C4-2B (cell line): ENCODE measurements at regions not wholly inside any gene's neighbourhood (a gene's known extent, or its start where the extent isn't known, plus 50 kb on each side); places are given as distances from the start of the nearest gene placed in this dataset.
"Not testable (repeated sequence)": the region's sequence is repeated elsewhere in the genome, so short reads cannot be mapped to it uniquely, and the experiment has no call there.

ENCODE experiments used
- H3K27ac ChIP-seq: fragments of 450-650 bp; 2 replicates; pipeline ENCODE4 v1.5.1; 2017
- ZFX ChIP-seq: fragments of 450-650 bp; IDR thresholded peaks from 2 replicates; pipeline ENCODE4 v1.6.1; 2017
- TF ChIP-seq, protein P1 (sequence below): fragments of 450-650 bp; conservative IDR thresholded peaks from 2 replicates; pipeline ENCODE4 v1.5.1; 2017; ENCODE audit warnings: mild to moderate bottlenecking

GRCh38 chr3:36178018-36178417, 202.3 kb upstream of the STAC start:
- no peak overlapping the region for H3K27ac ChIP-seq
- TF ChIP-seq, protein P1, sequence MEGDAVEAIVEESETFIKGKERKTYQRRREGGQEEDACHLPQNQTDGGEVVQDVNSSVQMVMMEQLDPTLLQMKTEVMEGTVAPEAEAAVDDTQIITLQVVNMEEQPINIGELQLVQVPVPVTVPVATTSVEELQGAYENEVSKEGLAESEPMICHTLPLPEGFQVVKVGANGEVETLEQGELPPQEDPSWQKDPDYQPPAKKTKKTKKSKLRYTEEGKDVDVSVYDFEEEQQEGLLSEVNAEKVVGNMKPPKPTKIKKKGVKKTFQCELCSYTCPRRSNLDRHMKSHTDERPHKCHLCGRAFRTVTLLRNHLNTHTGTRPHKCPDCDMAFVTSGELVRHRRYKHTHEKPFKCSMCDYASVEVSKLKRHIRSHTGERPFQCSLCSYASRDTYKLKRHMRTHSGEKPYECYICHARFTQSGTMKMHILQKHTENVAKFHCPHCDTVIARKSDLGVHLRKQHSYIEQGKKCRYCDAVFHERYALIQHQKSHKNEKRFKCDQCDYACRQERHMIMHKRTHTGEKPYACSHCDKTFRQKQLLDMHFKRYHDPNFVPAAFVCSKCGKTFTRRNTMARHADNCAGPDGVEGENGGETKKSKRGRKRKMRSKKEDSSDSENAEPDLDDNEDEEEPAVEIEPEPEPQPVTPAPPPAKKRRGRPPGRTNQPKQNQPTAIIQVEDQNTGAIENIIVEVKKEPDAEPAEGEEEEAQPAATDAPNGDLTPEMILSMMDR, result no peak
- no peak for TF ChIP-seq ZFX

DNA sequence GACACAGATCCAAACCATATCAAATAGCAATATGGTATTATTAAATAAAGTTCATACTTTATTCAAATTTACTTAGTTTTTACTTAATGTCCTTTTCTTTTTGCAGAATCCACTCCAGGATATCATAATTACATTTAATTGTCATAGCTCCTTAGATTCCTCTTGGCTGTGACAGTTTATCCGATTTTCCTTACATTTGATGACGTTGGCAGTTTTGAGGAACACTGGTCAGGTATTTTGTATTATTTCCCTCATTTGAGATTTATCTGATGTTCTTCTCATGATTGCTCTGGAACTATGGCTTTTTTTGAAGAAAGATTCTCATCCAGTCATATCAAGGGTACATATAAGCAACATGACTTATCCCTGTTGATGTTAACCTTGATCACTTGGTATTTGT, 198.3 kb upstream of the STAC start:
- H3K27ac ChIP-seq, result no peak overlapping the region
- TF ChIP-seq, protein P1, result no peak
- TF ChIP-seq ZFX, result no peak

DNA sequence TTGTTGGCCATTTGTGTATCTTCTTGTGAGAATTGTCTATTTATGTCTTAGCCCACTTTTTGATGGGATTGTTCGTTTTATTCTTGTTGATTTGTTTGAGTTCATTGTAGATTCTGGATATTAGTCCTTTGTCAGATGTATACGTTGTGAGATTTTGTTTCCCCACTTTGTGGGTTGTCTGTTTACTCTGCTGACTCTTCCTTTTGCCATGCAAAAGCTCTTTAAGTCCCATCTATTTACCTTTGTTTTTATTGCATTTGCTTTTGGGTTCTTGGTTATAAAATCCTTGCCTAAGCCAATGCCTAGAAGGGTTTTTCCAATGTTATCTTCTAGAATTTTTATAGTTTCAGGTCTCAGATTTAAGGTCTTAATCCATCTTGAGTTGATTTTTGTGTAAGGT, 193.1 kb upstream of the STAC start:
- not testable (repeated sequence) for H3K27ac ChIP-seq

GRCh38 chr3:36192901-36193300, 187.4 kb upstream of the STAC start:
- H3K27ac ChIP-seq, result no peak overlapping the region
- TF ChIP-seq, protein P1, result no peak
- no peak for TF ChIP-seq ZFX

- no peak for TF ChIP-seq ZFX
- TF ChIP-seq, protein P1, result no peak
- no peak overlapping the region for H3K27ac ChIP-seq
Measured at GRCh38 chr3:36193448-36193847, 186.9 kb upstream of the STAC start.

DNA sequence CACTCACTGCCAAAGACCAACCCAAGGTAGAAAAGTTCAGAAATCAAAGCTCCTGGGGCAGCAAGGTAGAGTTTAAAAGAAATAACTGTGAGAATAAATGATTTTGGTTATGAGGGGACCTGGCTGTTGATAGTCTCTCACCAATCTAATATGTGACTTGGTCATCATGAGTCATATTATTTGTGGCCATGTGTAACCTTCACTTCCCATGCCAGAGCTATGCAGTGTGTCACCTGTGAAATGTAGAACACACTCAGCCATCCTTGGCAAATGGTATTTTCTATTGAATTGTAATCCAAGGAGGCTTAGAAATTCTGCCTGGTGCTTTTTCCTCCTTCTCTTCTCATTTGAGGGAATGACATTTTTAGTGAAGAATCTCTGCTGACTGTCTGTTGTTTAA, 184.2 kb upstream of the STAC start:
- H3K27ac ChIP-seq, result no peak overlapping the region
- no peak for TF ChIP-seq ZFX
- TF ChIP-seq, protein P1, result no peak

DNA sequence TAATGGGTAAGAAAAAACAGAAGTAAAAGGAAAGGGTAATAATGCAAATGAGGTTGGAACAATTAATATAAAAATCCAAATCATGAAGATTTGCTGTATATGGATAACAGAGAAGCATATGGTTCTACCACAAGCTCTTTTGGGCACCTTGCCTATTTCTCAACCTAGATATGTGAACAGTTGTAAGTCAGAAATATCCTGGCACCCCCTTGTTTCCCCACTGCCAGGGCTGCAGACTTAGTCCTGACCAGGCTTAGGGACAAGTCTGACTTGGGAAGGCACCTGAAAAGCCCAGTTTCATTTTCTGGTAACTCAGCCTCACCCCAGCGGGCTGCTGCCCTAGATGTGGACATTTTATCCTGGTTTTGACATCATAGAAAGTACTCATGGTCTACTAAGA, 183.2 kb upstream of the STAC start:
- TF ChIP-seq ZFX, result no peak
- TF ChIP-seq, protein P1, result no peak
- H3K27ac ChIP-seq, result no peak overlapping the region

GRCh38 chr3:36201546-36201945, 178.8 kb upstream of the STAC start:
- no peak overlapping the region for H3K27ac ChIP-seq
- TF ChIP-seq ZFX, result no peak
- TF ChIP-seq, protein P1, result no peak
